Panc1 (cell line): ENCODE measurements at regions not wholly inside any gene's neighbourhood (a gene's known extent, or its start where the extent isn't known, plus 50 kb on each side); places are given as distances from the start of the nearest gene placed in this dataset.
A peak's percentile ranks its signal among the peaks of the same experiment; 100 is the strongest.
"Not testable (repeated sequence)": the region's sequence is repeated elsewhere in the genome, so short reads cannot be mapped to it uniquely, and the experiment has no call there.

ENCODE experiments used
- ATAC-seq: fragments of 200-7000 bp; cut with Tn5 transposase; 2 replicates; pipeline ENCODE4 v1.9.1; 2020; ENCODE audit warnings: mild to moderate bottlenecking, moderate library complexity
- BruUV-seq: library from RNA; stranded (reverse); fragments of 400-500 nt; replicated peaks from 2 replicates; lab custom pipeline; 2021; lab: Mats Ljungman, UMichigan
- CTCF ChIA-PET: fragments of 300-600 bp; sonication (Branson Sonifier 250); formaldehyde crosslinking; loops from one replicate; lab custom pipeline; 2022; ENCODE audit warnings: antibody characterized with exemption; lab: Charles Lee
- POLR2A ChIA-PET: fragments of 300-600 bp; sonication (Branson Sonifier 250); formaldehyde crosslinking; loops from one replicate; lab custom pipeline; 2022; ENCODE audit warnings: antibody characterized with exemption; lab: Charles Lee
- DNase-seq: peaks from one replicate; pipeline ENCODE4 v3.0.0-alpha.2; 2010; ENCODE audit warnings: low read depth, low spot score
- H3K27ac ChIP-seq: 2 replicates; pipeline ENCODE4 v1.5.1; 2011; ENCODE audit warnings: mild to moderate bottlenecking, low read length, inconsistent platforms
- H3K27me3 ChIP-seq: fragments of 200-500 bp; sonication (Bioruptor generic); 2 replicates; pipeline ENCODE4 v1.6.0; 2014; ENCODE audit warnings: low read length, inconsistent platforms; ENCODE audit not compliant: control insufficient read depth, insufficient read depth
- H3K36me3 ChIP-seq: fragments of 200-500 bp; sonication (Bioruptor generic); 2 replicates; pipeline ENCODE4 v1.5.1; 2014; ENCODE audit warnings: inconsistent platforms, mild to moderate bottlenecking, low read length, moderate library complexity; ENCODE audit not compliant: control insufficient read depth, insufficient read depth
- H3K4me1 ChIP-seq: 2 replicates; pipeline ENCODE4 v1.5.1; 2011; ENCODE audit warnings: inconsistent platforms, mild to moderate bottlenecking, low read length, moderate library complexity; ENCODE audit not compliant: control insufficient read depth, insufficient read depth
- H3K4me3 ChIP-seq, 2 experiments: 2 replicates each; pipeline ENCODE4 v1.5.1; 2011 to 2012; ENCODE audit warnings: low read depth in 2 of 2, low read length in 2 of 2, mild to moderate bottlenecking in 2 of 2, inconsistent platforms in 1 of 2, moderate library complexity in 1 of 2
- H3K9me3 ChIP-seq: fragments of 200-500 bp; sonication (Bioruptor generic); 2 replicates; pipeline ENCODE4 v1.5.1; 2014; ENCODE audit warnings: low read depth, mild to moderate bottlenecking, inconsistent platforms, low read length, moderate library complexity; ENCODE audit not compliant: control insufficient read depth, insufficient read depth
- POLR2AphosphoS5 ChIP-seq: IDR thresholded peaks from 2 replicates; pipeline ENCODE4 v1.6.1; 2012; ENCODE audit warnings: mild to moderate bottlenecking, low read depth, low read length, moderate library complexity
- SIN3A ChIP-seq: IDR thresholded peaks from 2 replicates; pipeline ENCODE4 v1.6.1; 2012; ENCODE audit warnings: low read depth, mild to moderate bottlenecking, low read length, moderate library complexity, borderline replicate concordance; ENCODE audit not compliant: insufficient read depth
- TCF7L2 ChIP-seq: IDR thresholded peaks from 2 replicates; pipeline ENCODE4 v1.6.1; 2011; ENCODE audit warnings: mild to moderate bottlenecking, low read depth, low read length, inconsistent platforms
- in situ Hi-C: cut with HindIII; loops from 2 replicates; pipeline ENCODE4 v1.10.0; 2016; ENCODE audit warnings: low sequenced_read_pairs, low pct_unique_long_range_greater_than_20kb
- intact Hi-C: fragments of 100-400 bp; cut with micrococcal nuclease; formaldehyde crosslinking; loops from one replicate; pipeline ENCODE4 v1.10.0; 2022; ENCODE audit not compliant: unreplicated experiment
- TF ChIP-seq, protein P1 (sequence below): fragments of 450-650 bp; IDR thresholded peaks from 2 replicates; pipeline ENCODE4 v1.5.1; 2017; ENCODE audit warnings: mild to moderate bottlenecking
- TF ChIP-seq, protein P2 (sequence below), 2 experiments: IDR thresholded peaks; 2 replicates each; pipeline ENCODE4 v1.6.1; 2011 to 2012; ENCODE audit warnings: low read depth in 2 of 2, control low read depth in 1 of 2, low read length in 1 of 2, mild to moderate bottlenecking in 1 of 2, moderate library complexity in 1 of 2; ENCODE audit not compliant: insufficient read depth in 1 of 2

DNA sequence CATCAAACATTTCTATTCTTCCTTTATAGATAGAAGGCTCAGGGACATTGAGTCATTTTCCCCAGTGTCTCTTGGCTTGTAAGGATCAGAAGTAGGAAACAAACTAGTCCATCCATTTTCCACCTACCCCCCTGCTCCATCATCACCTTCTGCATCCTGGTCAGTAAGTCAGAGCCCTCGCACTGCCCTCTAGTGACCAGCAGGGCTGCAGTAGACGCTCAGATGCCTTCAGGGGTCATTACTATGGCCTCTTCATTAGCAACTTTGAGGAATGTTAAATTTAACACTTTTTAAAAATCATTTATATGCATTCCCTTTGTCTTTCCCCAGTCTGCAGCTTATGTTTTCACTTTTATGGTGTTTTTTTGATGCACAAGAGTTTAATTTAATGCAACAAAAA, 228.4 kb upstream of the PRSS1 start:
- POLR2A ChIA-PET, H3K27me3 ChIP-seq, H3K4me3 ChIP-seq, H3K36me3 ChIP-seq, H3K4me1 ChIP-seq, in situ Hi-C loops, H3K27ac ChIP-seq, BruUV-seq, intact Hi-C loops, H3K9me3 ChIP-seq, DNase-seq: not testable (repeated sequence)
- TF ChIP-seq, protein P1, sequence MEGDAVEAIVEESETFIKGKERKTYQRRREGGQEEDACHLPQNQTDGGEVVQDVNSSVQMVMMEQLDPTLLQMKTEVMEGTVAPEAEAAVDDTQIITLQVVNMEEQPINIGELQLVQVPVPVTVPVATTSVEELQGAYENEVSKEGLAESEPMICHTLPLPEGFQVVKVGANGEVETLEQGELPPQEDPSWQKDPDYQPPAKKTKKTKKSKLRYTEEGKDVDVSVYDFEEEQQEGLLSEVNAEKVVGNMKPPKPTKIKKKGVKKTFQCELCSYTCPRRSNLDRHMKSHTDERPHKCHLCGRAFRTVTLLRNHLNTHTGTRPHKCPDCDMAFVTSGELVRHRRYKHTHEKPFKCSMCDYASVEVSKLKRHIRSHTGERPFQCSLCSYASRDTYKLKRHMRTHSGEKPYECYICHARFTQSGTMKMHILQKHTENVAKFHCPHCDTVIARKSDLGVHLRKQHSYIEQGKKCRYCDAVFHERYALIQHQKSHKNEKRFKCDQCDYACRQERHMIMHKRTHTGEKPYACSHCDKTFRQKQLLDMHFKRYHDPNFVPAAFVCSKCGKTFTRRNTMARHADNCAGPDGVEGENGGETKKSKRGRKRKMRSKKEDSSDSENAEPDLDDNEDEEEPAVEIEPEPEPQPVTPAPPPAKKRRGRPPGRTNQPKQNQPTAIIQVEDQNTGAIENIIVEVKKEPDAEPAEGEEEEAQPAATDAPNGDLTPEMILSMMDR = peak; percentile 69
- CTCF ChIA-PET = interaction anchor here (0.6 kb wide), 1 partner anchor 160 kb away, joined by 3 read pairs; no protein-coding TSS in a partner anchor
- peak; percentile 64; the same call in 1 of the 2 replicates for ATAC-seq

DNA sequence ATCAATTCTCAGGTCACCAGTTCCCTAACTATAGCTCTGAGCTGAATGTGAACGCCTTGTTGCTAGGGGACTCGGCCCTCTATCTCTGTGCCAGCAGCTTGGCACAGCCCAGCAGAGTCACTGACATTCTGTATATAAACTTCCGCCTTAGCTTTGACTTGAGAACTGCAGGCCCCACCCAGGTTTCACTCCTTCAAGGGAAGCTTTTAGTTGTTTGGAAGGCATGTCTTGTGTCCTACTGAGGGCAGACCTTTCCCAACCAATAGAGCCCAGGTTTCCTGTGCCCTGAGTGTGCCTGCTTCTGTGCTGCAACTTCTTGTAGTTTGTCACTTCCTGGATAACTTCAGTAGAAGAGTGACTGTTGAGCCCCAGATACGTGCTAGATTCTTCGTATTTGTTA, 228.8 kb upstream of the PRSS1 start:
- H3K4me1 ChIP-seq, H3K4me3 ChIP-seq, POLR2A ChIA-PET, H3K27ac ChIP-seq, intact Hi-C loops, DNase-seq, BruUV-seq, ATAC-seq, H3K27me3 ChIP-seq, H3K9me3 ChIP-seq, in situ Hi-C loops, H3K36me3 ChIP-seq: not testable (repeated sequence)
- CTCF ChIA-PET = interaction anchor here (0.6 kb wide), 1 partner anchor 159 kb away, joined by 3 read pairs; no protein-coding TSS in a partner anchor

DNA sequence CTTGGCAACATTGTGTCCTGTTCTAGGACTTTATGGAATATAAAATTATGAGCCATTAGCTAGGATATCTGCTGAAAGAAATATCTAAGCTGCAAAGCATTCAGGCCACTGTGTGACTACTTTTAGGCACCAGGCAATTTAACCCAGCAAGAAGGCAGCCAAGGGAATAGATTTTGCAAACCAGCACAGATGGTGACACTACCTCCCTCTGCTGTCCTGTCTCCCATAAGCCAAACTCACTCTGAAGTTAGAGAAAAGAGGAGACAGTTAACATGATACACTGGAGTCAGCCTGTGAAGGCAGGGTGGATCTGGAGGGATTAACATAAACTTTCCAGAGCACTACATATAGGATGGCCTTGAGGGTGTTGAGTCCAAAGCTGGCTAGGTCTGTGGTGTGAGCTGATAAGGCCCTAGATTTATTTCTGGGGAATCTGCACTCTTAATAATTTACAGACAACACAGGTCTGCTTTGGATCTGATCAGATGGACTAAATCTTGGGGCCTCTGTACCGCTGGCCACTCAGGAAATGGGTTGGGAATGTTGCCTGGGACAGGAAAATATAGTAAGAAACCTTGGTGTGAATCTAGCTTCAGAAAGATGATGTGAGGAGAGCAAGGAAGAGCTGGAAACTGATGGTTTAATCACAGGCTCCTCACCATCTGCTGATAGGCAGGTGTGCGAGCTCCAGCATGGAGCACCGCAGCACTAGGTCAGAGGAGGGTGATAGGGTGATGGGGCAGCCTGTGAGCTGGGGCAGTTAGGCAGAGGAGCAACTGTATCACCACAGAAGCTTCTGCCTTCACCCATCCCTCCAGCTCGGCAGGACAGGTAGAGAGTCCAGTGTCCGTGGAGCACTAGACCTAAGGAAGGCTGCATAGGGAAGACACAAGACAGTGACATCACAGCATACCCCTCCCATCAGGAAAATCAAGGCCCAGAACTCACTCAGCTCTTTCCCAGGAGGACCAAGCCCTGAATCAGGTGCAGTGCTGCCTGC, 229.9 kb upstream of the PRSS1 start:
- intact Hi-C loops = no loop called here
- Histone ChIP-seq H3K4me3 (no peak overlapping the region), H3K9me3 (no peaks in the 10 kb centered on the region), H3K27me3 (peaks cover 2% of the 10 kb centered on the region; the same call in 1 of the 2 replicates), H3K27ac (no peak overlapping the region), H3K36me3 (no peaks in the 10 kb centered on the region), H3K4me1 (no peaks in the 10 kb centered on the region)
- 0 out of 2 replicates have a peak, but pooled peaks have one; percentile 7 for ATAC-seq
- in situ Hi-C loops = no loop called here
- ChIA-PET POLR2A (no interaction called here), CTCF (interaction anchor here (1.1 kb wide), 1 partner anchor 56 kb away, joined by 3 read pairs; no protein-coding TSS in a partner anchor)
- BruUV-seq = no TSS peak
- TF ChIP-seq TCF7L2 (no peak), POLR2AphosphoS5 (no peak), SIN3A (no peak)
- TF ChIP-seq, protein P2, sequence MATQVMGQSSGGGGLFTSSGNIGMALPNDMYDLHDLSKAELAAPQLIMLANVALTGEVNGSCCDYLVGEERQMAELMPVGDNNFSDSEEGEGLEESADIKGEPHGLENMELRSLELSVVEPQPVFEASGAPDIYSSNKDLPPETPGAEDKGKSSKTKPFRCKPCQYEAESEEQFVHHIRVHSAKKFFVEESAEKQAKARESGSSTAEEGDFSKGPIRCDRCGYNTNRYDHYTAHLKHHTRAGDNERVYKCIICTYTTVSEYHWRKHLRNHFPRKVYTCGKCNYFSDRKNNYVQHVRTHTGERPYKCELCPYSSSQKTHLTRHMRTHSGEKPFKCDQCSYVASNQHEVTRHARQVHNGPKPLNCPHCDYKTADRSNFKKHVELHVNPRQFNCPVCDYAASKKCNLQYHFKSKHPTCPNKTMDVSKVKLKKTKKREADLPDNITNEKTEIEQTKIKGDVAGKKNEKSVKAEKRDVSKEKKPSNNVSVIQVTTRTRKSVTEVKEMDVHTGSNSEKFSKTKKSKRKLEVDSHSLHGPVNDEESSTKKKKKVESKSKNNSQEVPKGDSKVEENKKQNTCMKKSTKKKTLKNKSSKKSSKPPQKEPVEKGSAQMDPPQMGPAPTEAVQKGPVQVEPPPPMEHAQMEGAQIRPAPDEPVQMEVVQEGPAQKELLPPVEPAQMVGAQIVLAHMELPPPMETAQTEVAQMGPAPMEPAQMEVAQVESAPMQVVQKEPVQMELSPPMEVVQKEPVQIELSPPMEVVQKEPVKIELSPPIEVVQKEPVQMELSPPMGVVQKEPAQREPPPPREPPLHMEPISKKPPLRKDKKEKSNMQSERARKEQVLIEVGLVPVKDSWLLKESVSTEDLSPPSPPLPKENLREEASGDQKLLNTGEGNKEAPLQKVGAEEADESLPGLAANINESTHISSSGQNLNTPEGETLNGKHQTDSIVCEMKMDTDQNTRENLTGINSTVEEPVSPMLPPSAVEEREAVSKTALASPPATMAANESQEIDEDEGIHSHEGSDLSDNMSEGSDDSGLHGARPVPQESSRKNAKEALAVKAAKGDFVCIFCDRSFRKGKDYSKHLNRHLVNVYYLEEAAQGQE (IDR thresholded peaks at IDR 0.05; ENCODE audit: insufficient read depth in 1 of 2, low read depth in 2 of 2, low read length in 1 of 2) = no peak
- TF ChIP-seq, protein P1 = no peak
- DNase-seq = no peak
